HK-2 (cell line): ENCODE measurements at regions not wholly inside any gene's neighbourhood (a gene's known extent, or its start where the extent isn't known, plus 50 kb on each side); places are given as distances from the start of the nearest gene placed in this dataset.
"Not testable (repeated sequence)": the region's sequence is repeated elsewhere in the genome, so short reads cannot be mapped to it uniquely, and the experiment has no call there.

Source experiments
- DNase-seq: peaks from one replicate; pipeline ENCODE4 v3.0.0-alpha.2; 2018; ENCODE audit not compliant: unreplicated experiment

DNA sequence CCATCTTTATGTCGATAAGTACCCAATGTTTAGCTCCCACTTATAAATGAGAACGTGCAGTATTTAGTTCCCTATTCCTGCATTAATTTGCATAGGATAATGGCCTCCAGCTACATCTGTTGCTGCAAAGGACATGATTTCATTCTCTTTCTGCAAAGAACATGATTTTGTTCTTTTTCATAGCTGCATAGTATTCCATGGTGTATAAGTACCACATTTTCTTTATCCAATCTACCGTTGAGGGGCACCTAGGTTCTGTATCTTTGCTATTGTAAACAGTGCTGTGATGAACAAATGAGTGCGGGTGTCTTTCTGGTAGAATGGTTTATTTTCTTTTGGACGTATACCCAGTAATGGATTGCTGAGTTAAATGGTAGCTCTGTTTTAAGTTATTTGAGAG lies 63.0 kb downstream of the HLX start:
- no peak for DNase-seq

DNA sequence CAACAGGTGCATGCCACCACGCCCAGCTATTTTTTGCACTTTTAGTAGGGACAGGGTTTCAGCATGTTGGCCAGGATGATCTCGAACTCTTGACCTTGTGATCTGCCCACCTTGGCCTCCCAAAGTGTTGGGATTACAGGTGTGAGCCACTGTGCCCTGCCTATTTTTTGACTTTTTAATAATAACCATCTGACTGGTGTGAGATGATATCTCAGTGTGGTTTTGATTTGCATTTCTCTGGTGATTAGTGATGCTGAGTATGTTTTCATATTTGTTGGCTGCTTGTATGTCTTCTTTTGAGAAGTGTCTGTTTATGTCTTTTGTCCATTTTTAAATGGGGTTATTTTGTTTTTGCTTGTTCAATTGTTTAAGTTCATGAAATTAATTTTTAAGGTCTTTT lies 63.7 kb downstream of the HLX start:
- not testable (repeated sequence) for DNase-seq

DNA sequence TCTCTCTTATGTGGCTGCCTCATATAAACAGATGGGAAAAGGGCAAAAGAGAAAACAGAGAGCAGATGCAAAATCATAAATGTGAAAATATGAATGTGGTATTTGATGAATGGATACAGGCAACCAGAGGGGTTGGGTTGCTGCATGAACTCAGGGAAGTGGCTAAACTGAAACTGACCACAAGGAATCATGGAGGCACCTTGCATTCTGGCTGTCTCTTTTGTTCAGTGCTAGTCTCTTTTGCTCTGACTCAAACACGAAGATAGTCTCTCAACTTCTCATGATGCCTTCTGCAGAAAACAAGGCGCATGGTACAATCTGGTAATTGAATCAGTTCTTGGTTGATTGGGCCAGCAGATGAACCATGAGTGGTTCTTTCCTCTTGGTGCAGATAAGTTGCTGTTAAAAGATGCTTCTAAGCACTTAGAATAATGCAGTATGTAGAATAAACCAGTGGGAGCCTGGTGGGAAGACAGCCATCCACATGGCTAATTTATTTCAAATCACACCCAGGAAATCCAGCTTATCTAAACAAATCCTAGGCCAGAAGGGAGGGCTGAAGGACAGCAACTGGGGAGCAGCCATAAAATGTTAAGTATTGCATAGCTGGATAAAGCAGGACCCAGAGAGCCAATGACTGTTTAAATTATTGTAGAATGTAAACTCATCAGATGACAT lies 64.2 kb downstream of the HLX start:
- DNase-seq = no peak

DNA sequence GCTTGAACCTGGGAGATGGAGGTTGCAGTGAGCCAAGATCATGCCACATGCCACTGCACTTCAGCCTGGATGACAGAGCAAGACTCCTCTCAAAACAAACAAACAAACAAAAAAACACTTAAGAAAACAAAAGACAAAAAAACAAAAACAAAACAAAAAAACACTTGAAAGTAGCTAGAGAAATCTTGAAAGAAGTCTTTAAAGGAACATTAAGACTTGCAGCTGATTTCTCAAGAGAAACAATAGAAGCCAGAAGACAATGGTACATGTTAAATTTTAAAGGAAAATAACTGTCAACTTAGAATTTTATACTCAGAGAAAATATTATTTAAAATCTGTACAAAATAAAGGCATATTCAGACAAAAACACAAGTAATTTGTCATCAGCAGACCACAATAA lies 71.3 kb downstream of the HLX start:
- no peak for DNase-seq

DNA sequence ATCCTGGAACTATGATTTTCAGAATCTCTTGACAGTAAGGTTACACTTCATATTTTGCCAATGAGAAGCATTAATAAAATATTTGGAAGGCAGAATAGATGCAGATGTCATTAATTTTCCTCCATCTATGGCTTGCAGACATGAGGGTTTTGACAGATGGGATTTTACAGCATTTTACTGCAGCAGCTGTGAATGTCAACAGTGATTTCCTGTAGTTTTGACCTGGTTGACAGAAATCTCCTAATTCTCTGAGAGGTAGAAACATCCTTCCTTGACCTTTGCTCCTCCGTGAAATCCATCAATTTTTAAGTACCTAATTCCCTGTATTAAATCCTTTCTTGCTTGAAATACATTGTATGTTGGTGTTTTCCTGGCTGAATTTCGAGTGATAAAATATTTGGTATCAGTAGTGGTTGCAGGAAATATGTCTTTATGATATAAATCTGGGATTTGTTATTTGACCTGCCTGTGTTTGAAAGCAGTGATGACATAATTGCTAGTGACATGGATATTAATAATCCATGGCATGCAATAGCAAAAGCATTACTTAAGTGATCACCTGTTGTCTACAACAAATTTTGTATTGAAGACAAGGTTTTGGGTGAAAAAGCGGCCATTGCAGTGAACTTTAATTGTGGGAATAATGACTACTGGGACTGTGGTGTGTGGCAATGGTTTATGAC lies 73.9 kb downstream of the HLX start:
- DNase-seq = no peak

DNA sequence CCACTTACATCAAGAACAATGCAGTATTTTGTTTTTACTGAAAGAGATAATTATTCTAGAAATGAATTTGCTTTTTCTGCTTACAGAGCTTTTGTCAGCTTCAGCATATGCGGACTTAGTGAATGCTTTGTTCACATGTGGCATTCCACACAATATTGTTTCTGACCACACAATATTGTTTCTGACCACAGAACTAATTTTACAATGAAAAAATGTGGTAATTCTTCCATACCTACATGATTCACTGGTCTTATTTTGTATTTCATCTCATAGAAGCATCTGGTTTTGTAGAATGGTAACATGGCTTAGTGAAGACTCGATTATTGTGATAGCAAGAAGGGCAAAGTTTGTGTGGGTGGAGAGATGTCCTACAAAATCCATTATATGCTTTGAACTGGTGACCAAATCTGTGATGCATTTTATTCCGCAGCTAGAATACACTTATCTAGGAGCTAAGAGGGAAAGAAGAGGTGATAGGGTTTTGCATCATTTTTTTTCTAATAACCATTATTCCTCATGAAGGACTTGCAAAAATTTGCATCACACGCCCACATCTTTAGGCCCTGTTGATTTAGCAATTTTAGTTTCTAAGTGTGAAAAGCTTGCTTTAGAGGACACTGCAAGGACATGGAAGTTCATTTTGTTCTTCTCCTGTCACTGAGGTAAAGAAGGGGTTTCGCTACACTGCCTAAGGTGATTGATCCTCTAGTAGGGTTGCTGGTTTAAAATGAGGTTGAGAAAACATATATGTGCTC lies 75.3 kb downstream of the HLX start:
- DNase-seq = no peak

DNA sequence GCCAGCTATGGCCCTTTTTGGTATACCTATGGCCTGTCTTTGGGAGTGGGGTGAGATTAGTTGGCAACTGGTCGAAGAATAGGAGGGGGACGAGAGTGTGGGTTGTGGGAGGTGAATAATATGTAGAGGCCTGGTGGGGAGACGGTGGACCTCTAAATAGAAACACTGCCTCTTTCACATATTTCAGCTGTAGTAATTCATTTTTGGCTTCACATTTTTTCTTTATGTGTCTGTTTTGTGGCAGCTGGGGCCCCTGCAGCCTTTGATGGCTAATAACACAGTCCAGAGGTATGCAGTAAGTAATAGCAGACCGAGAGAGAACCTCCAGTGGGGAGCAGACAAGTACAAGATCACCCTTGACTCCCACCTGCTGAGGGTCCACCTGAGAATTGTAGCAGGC lies 75.9 kb downstream of the HLX start:
- DNase-seq = no peak

DNA sequence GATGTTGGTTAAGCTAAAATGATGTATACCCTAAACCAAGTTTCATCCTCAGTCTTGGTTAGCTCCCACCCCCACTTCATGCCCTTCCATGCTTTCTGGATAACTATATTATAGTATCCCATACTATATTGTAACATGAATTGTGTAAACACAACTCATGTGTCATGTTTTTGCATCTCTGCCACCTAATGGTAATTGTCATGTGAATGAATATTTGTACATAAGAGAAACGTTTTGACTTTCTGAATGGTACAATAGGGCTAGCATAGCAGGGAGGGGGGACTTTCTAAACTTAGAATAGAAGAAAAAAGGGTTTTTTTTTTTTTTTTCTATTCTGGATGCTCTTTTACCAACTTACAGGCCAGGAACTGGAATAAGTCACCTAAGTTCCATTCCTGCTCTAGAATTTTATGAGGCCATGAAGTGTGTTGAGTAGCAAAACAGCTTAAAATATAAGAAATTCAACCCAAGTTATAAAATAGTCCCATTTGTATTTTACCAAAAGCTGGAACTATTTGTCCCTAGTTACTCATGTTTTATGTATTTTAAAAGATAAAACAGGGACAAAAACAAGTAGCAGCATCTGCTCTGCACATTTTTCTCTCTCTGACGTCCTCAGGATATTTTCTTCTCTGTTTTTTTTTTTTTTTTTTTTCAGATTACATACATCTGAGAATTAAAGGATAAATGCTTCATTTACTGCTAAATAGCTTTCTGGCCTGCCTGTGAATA lies 77.4 kb downstream of the HLX start:
- DNase-seq = no peak

DNA sequence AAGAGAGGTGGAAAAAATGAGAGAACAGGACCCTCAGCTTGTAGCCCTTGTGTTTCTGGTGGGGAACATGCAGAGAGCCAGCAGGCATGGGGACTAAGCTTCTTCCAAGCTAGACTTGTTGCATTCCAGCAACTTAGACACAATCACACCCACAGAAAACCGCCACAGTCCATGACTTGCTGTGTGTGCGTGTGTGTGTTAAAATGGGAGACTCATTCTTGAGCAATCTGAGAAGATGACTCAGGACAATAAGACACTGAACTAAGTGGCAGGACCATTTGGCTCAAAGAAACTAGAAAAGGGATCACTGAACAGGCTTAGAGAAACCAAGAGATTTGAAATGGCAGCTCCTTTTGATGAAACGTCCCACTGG lies 78.0 kb downstream of the HLX start:
- peak; percentile 41 for DNase-seq

DNA sequence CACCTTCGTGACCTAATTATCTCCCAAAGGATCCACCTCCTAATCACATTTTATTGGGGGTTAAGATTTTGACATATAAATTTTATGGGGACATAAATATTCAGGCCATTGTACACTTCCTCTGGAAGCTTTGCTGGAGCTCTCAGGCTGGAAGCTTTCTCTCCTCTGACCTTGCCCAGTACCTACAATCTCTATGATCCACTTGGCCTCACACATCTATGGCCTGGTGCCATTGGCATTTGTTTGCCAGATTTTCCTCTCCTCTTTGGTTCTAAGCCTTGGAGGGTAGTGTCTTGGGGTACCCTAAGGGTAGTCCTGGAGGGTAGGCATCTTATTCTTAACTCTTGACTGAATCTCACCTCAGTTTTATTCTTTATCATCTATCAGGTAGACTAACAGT lies 79.0 kb downstream of the HLX start:
- DNase-seq = no peak

DNA sequence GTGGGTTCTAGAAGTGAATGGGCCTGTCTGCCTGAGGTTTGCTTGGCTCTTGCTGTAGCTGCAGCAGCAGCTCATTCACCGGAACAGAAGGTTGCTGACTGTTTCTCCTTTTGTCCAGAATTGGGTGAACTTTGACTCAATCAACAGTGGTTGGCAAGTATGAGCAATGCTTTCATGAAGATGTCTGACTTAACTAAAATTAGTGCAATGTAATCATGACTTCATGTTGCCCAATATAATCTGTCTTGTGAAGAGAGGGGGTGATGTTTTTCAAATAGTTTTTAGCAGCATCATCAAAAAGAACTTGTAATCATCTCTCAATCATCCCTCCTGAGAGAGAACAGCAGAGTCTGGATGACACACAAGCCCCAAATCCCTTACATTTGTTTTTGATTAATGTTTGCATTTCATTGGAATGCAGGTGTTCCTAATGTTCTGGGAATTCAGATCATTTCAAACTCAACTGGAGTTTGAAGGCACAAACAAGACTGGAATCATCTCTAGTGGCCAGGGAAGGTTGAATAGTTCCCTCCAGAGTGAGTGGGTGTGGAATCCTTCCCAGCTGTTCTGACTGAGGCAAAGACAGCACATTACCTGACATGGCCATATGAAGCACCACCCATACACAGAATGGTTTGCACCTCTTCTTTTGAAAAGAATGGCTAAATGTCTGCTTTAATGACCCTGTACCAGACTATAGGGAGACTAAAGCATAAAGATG lies 82.9 kb downstream of the HLX start:
- no peak for DNase-seq

DNA sequence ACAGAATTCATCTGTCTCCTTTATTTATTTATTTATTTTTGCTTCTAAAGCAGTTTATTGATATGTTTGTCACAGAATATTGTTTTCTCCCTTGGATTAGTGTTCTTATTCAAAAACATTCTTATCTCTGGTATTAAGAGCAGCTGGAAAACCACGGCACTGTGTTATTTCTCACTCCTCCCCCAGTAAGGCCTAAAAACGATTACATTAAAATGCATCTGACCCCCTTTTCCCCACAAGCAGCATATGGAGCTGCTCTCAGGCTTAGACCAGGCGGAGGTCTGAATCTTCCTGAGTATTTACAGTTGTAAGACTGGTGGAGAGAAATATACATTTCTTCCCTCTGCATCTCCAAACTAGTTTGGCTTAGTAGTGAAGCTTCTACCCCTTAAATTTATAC lies 86.8 kb downstream of the HLX start:
- DNase-seq = no peak

DNA sequence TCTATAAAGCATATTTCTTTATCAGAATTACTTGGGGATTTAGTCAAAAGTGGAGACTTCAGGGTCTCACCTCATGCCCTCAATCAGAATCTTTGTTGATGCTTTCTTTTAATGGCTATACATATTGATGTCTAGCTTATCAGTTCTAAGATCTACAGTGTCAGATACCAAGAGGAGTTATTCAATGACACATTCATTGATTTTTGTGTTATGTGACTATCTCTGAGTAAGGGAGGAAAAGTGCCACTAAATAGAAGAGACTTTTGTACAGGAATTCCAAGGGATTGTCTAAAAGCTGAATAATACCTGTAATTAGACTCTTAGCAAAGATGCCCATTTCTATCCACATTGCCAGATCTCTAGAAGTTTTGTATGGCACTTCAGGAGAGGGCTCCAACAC lies 87.2 kb downstream of the HLX start:
- no peak for DNase-seq

DNA sequence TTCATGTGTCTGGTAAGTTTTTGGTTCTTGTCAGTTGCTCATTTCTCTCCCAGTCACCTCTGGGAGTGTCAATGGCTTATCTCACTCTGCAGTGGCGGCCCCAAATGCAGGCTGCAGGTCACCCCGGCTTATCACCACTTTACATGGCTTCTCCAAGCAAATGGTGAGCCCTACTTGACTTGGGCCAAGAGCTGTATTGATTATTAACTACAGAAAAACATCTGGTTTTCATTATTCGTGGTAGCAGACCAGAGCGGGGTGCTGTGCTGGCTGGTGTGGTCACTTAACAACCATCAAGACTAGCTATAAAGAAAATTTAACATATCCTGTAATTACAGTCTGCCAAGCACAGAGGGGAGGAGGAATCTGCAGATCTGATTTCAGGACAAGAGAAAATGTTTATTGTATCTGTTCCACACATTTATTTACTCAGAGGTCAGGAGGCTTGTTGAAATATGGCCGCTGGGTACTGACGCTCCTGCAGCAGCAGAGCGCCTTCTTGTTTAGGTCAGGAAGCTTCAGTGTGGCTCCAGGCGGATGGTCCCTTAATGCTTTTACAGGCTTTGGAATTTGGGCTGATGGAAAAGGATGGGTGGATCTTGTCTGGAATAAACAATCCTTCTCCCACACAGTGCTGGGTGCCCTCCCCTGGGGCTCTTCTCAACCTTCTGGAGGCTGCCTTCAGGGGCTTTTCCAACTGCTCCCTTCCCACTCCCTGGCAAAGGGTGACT lies 87.8 kb downstream of the HLX start:
- DNase-seq = no peak

DNA sequence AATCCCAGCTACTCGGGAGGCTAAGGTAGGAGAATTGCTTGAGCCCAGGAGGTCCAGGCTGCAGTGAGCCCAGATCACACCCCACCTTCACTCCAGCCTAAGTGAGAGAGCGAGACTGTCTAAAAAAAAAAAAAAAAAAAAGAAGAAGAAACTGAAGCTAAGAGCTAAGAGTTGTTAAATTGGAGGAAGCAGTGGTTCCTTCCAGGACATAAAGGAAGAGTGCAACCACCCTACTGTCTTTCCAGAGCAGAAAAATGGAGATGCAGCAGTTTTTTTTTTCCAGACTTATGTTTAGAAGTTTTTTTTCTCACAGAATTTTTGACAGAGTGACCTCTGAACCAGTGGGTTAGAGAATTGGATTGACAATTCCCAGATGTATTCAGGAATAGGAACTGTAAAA lies 88.7 kb downstream of the HLX start:
- DNase-seq = no peak

DNA sequence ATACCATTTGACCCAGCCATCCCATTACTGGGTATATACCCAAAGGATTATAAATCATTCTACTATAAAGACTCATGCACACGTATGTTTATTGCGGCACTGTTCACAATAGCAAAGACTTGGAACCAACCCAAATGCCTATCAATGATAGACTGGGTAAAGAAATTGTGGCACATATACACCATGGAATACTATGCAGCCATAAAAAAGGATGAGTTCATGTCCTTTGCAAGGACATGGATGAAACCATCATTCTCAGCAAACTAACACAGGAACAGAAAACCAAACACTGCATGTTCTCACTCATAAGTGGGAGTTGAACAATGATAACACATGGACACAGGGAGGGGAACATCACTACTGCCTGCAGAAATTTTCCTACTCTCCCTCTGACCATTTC lies 90.0 kb downstream of the HLX start:
- not testable (repeated sequence) for DNase-seq

DNA sequence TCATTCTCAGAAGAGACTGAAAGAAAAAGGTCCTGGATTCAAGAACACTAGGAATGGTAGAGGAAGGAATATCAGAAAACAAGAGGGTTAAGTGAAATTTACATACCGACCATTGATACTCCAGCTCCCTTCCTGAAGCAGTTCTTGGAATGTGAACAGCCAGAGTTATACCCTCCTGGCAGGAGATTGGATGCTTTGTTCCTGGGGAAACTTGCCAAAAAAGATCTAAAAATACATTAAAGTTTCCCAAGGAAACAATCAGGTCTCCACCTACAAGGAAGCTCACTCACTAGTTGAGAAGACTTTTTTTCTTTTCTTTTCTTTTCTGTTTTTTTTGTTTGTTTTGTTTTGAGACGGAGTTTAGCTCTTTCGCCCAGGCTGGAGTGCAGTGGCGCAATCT lies 91.1 kb downstream of the HLX start:
- no peak for DNase-seq

DNA sequence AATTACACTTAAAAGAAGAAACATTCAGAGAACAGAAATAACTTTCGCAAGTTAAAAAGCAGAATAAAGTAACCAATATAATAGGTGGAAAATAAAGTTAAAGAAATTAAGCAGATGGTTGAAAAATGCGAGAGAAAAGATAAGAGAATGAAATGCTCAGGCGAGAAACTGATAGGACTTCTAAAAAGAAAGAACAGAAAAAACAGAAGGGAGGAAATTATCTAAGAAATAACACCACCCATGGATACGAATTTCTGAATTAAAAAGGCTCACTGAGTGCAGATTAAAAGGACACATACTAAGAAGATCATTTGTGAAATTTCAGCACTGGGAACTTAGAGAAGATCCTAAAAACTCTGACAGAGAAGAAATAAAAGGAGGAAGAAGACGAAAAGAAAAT lies 92.0 kb downstream of the HLX start:
- no peak for DNase-seq

DNA sequence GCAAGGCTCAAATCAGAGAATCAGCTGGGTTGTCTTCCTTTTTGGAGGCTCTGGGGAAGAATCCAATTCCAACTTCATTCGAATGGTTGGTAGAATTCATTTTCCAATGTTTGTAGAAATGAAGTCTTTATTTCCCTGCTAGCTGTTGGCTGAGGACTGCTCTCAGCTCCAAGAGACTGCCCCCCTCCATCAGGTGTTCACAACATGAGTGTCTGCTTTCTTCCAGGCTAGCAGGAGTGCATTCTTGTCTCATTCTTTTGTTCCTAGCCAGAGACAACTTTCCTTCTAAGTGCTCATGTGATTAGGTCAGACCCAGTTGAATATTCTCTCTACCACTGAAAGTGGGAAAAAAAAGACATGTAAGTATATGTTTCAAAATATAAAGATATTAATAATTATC lies 95.2 kb downstream of the HLX start:
- no peak for DNase-seq

DNA sequence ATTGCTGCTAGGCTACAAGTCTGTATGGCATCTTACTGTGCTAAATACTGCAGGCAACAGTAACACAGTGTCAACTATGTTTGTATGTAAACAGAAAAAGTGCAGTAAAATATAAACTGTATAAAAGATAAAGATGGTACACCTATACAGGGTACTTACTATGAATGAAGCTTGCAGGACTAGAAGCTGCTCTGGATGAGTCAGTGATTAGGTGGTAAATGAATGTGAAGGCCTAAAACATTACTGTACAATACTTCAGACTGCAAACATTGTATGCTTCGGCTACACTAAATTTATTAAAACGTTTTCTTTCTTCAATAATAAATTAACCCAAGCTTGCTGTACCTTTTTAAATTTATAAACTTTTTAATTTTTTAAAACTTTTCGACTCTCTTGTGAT lies 97.1 kb downstream of the HLX start:
- no peak for DNase-seq

DNA sequence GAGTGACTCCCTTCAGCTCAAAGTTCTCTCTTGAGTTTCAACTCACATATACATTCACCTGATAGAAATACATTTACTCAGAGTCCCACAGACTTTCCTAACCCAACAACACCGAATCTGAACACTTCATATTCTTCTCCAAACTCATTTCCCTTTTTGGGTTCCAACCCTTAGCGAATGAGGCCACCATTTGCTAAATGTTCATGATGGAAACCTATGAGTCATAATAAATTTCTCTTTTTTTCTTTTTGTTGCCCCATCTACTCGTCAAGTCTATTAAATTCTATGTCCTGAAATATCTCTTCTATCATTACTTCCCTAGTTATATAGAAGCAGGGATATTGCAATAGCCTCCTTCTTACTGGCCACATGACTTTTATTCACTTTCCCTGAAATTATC lies 100.1 kb downstream of the HLX start:
- no peak for DNase-seq
